NCI-H748 treated with DMSO at 0.1 percent for 48 hours (cell line): ENCODE measurements at regions not wholly inside any gene's neighbourhood (a gene's known extent, or its start where the extent isn't known, plus 50 kb on each side); places are given as distances from the start of the nearest gene placed in this dataset.

Source experiments
- DNase-seq: peaks from one replicate; lab custom pipeline; 2025; lab: John Stamatoyannopoulos, UW

- no peak for DNase-seq
Measured at GRCh38 chr1:229819091-229819490, 193.0 kb downstream of the URB2 start.

DNA sequence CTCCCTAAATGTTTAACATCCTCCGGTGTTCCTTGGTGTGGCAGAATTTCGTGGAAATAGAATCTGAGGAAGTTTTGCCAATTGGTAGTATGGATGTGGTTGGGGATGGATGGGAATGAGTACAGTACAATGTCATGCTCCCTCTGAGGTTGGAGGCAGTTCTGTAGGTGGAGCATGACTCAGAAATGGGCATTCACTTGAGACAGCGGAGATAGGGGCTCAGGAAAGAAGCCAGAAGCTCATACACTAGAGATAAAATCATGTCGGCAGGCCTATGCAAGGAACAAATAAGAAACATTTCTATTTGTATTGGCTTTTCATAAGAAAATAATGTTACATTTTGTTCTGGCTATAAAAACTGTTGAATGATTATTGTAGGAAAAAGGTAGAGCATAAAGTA lies 196.0 kb downstream of the URB2 start:
- DNase-seq, result no peak

DNA sequence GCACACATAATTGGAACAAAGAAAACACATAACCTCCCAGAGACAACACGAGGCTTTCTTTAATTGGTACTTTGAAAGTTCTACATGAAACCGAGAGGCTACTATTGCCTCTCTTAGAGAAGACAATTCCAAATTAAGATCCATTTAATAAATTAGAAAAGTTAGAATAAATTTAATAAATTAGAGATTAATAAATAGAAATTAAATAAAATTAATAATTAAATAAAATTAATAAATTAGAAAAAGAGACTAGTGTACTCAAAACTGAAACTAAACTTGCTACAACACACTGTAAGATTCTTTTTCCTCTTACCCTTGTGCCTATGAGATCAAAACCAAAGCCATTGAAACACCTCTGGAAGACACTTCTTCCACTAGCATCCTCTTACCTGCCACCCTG lies 199.0 kb downstream of the URB2 start:
- DNase-seq, result no peak

DNA sequence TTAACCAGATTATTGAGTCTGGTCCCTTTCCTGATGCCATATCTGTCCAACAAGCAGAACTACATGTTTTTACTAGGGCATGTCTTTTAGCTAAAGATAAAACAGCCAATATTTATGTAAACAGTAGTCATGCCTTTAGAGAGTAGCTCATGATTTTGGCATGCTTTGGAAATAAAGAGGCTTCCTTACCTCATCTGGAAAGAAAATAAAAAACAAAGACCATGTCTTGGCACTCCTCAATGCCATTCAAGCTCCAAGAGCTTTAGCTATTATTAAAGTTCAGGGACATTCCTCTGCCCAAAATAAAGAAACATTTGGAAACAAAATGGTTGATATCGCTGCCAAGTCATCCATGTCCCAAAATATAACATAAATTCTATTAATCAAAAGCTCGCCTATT lies 202.4 kb downstream of the URB2 start:
- no peak for DNase-seq

GRCh38 chr1:229832695-229833094 lies 206.6 kb downstream of the URB2 start:
- no peak for DNase-seq

DNA sequence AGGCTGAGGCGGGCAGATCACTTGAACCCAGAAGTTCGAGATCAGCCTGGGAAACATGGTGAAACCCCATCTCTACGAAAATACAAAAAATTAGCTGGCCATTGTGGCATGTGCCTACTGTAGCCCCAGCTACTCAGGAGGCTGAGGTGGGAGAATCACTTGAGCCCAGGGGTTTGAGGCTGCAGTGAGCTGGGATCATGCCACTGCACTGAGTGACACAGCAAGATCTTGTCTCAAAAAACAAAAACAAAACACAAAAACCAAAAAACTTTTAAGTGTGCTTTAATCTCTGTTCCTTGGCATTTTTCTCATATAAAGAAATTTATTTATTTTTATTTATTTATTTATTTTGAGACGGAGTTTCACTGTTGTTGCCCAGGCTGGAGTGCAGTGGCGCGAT lies 208.2 kb downstream of the URB2 start:
- DNase-seq, result no peak

- DNase-seq, result peak; percentile 8
Measured at GRCh38 chr1:229835226-229835625, 209.2 kb downstream of the URB2 start.

DNA sequence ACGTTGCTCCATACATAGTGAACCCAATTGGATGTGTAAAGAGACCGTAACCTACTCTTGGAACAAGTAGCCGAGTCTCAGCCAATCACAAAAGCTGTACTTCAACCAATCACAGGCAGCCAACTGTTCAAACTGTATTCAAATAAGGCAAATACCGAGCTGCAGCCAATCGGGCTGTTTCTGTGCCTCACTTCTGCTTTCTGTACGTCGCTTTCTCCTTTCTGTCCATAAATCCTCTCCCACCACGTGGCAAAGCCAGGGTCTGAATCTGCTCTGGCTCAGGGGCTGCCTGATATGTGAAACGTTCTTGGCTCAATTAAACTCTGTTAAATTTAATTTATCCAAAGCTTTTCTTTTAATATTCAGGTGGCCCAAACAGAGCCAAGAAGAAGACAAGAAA lies 210.3 kb downstream of the URB2 start:
- no peak for DNase-seq

GRCh38 chr1:229838204-229838603 lies 212.2 kb downstream of the URB2 start:
- no peak for DNase-seq

GRCh38 chr1:229839800-229840199 lies 213.8 kb downstream of the URB2 start:
- no peak for DNase-seq

DNA sequence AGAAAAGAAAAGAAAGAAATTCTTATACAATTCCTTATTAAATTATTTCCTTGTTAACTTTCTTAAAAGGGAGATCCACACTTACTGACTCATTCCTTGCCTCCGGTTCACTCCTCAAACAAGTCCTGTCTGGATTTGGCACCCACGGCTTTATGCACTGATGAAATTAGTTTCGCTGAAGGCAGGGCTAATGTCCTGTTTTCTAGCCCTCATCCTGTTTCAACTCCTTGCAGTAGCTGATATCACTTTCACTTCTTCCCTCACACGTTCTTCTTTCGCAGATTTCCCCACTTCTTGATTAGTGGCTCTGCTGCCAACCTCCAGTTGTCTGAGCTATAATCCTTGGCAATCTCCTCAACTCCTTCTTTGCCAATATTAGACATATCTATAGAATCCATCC lies 215.2 kb downstream of the URB2 start:
- DNase-seq, result no peak

DNA sequence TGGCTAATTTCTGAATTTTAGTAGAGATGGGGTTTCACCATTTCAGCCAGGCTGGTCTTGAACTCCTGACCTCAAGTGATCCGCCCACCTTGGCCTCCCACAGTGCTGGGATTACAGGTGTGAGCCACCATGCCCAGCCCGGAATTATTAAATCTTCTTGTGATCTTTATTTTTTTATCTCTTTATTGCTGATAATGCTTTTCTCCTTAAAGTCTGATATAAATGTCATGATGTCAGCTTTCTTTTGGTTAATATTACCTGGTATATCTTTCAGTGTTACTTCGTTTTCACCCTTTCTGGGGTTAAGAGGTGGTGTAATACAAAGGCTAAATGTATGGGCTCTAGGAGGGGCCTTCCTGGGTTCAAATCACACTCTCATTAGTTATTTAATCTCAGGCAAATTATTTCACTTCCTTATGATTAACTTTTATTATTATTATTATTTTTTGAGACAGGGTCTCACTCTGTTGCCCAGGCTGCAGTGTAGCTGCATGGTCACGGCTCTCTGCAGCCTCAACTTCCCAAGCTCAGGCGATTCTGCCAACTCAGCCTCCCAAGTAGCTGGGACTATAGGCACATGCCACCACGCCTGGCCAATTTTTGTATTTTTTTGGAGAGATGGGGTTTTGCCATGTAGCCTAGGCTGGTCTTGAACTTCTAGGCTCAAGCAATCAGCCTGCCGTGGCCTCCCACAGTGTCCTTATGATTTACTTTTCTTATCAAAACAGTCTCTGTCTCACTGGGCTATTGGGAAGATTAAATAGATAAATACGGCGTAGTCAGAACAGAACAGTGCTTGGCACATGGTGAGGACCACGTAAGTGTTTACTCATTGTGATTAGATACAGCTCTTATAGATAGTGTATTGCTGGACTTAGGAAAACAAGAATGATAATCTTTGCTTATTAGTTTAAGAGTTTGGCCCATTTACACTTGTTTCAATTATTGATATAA lies 216.5 kb downstream of the URB2 start:
- no peak for DNase-seq

GRCh38 chr1:229843627-229844238 lies 217.7 kb downstream of the URB2 start:
- DNase-seq, result peak; percentile 17

GRCh38 chr1:229844675-229845074 lies 218.6 kb downstream of the URB2 start:
- peak; percentile 48 for DNase-seq

GRCh38 chr1:229845410-229846138 lies 219.5 kb downstream of the URB2 start:
- DNase-seq, result no peak

DNA sequence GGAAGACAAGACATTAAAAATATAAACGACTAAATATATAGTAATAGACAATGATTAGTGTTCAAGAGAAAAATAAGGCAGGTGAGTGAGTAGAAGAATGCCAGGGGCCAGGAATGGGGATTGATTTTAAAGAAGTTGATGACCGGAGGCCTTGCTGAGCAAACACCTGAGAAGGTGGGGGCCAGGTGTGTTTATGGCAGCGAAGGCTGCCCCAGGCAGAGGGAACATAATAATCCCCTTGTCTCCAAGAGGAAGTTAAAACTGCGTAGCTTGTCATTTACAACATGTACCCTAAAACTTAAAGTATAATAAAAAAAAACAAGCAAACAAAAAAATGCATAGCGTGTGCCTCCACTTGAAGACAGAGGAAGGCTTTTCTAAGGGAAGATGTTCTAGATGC lies 220.3 kb downstream of the URB2 start:
- no peak for DNase-seq

GRCh38 chr1:229848752-229849677 lies 218.0 kb upstream of the GALNT2 start:
- DNase-seq, result peak; percentile 6

- DNase-seq, result no peak
Measured at GRCh38 chr1:229851511-229851910, 215.5 kb upstream of the GALNT2 start.

GRCh38 chr1:229853751-229854150 lies 213.3 kb upstream of the GALNT2 start:
- DNase-seq, result no peak

DNA sequence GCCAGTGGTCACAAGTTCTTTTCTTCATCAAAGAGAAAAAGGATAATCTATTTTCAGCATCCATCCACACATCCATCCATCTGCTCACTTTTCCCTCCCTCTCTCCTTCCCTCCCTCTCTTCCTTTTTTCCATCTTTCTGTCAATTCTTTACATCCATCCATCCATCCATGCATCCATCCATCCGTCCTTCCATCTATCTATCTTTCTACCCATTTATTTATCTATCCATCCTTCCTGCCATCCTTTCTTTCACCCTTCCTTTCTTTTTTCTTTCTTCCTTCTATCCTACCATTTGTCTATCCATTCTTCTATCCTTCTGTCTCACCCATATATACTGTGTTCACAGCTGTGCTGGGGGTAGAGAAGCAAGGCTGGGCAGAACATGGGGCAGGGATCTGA lies 212.4 kb upstream of the GALNT2 start:
- DNase-seq, result no peak

- DNase-seq, result no peak
Measured at GRCh38 chr1:229856009-229856650, 210.9 kb upstream of the GALNT2 start.
